NCI-H1694 treated with DMSO at 0.1 percent for 48 hours (cell line): ENCODE measurements at regions not wholly inside any gene's neighbourhood (a gene's known extent, or its start where the extent isn't known, plus 50 kb on each side); places are given as distances from the start of the nearest gene placed in this dataset.
"Not testable (repeated sequence)": the region's sequence is repeated elsewhere in the genome, so short reads cannot be mapped to it uniquely, and the experiment has no call there.

ENCODE experiments used
- DNase-seq: peaks from one replicate; lab custom pipeline; 2025; lab: John Stamatoyannopoulos, UW

- no peak for DNase-seq
Measured at GRCh38 chr3:166663194-166663593, 716.9 kb downstream of the ZBBX start.

GRCh38 chr3:166661621-166662020 is 718.5 kb downstream of the ZBBX start:
- DNase-seq: no peak

GRCh38 chr3:166660962-166661361 is 719.1 kb downstream of the ZBBX start:
- DNase-seq: no peak

GRCh38 chr3:166637984-166638530 is 742.0 kb downstream of the ZBBX start:
- DNase-seq: no peak

GRCh38 chr3:166634091-166634746 is 745.9 kb downstream of the ZBBX start:
- DNase-seq: no peak

GRCh38 chr3:166630190-166630589 is 749.9 kb downstream of the ZBBX start:
- DNase-seq: no peak

- no peak for DNase-seq
Measured at GRCh38 chr3:166613365-166613764, 766.7 kb downstream of the ZBBX start.

GRCh38 chr3:166612761-166613160 is 767.3 kb downstream of the ZBBX start:
- DNase-seq: not testable (repeated sequence)

- no peak for DNase-seq
Measured at GRCh38 chr3:166607933-166608521, 770.8 kb upstream of the BCHE start.

GRCh38 chr3:166606988-166607387 is 769.8 kb upstream of the BCHE start:
- no peak for DNase-seq

GRCh38 chr3:166593776-166594175 is 756.6 kb upstream of the BCHE start:
- no peak for DNase-seq

- DNase-seq: no peak
Measured at GRCh38 chr3:166582236-166582635, 745.0 kb upstream of the BCHE start.

GRCh38 chr3:166580561-166580960 is 743.3 kb upstream of the BCHE start:
- DNase-seq: no peak

GRCh38 chr3:166575161-166575560 is 737.9 kb upstream of the BCHE start:
- no peak for DNase-seq

GRCh38 chr3:166571686-166572085 is 734.5 kb upstream of the BCHE start:
- not testable (repeated sequence) for DNase-seq

GRCh38 chr3:166570102-166570501 is 732.9 kb upstream of the BCHE start:
- DNase-seq: no peak

GRCh38 chr3:166569589-166569988 is 732.4 kb upstream of the BCHE start:
- no peak for DNase-seq

- DNase-seq: no peak
Measured at GRCh38 chr3:166560253-166560652, 723.0 kb upstream of the BCHE start.

- DNase-seq: no peak
Measured at GRCh38 chr3:166556955-166557354, 719.7 kb upstream of the BCHE start.

GRCh38 chr3:166554023-166554422 is 716.8 kb upstream of the BCHE start:
- no peak for DNase-seq

- DNase-seq: no peak
Measured at GRCh38 chr3:166533740-166534139, 696.5 kb upstream of the BCHE start.

- no peak for DNase-seq
Measured at GRCh38 chr3:166531730-166532129, 694.5 kb upstream of the BCHE start.

- DNase-seq: no peak
Measured at GRCh38 chr3:166527325-166527724, 690.1 kb upstream of the BCHE start.

- no peak for DNase-seq
Measured at GRCh38 chr3:166526881-166527280, 689.7 kb upstream of the BCHE start.
